ENCODE measurements at regions not wholly inside any gene's neighbourhood (a gene's known extent, or its start where the extent isn't known, plus 50 kb on each side); places are given as distances from the start of the nearest gene placed in this dataset.
A peak's percentile ranks its signal among the peaks of the same experiment; 100 is the strongest.

GRCh38 chr12:107384645-107385044 is 291.3 kb upstream of the CRY1 start:
- no peak for ATAC-seq
- intact Hi-C loops (cut with DNase I): no loop called here
- no peak for DNase-seq

- intact Hi-C loops (cut with DNase I): no loop called here
- ATAC-seq (no peak), DNase-seq (no peak)
Measured at GRCh38 chr12:107385509-107385908, 292.2 kb upstream of the CRY1 start.

DNA sequence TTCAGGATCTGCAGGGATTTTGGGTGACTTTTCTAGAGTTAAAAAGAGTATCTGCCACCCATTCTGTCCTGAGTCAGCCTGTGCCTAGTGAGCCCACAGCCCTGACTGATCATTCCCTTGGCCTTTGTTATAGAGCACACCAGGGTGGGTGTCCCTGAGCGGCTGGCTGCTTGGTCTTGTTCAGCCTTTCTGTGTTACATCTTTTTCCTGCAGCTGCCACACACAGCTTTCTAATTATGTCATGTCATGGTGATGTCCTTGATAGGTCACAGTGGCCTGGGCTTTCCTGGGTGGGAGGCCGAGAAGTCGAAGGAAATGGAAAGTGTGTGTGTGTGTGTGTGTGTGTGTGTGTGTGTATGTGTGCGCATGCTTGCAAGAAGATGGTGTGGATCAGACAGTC is 293.2 kb upstream of the CRY1 start:
- ATAC-seq (no peak), DNase-seq (no peak)
- intact Hi-C loops (cut with DNase I): no loop called here

- DNase-seq: no peak
- ATAC-seq: no peak
- intact Hi-C loops (cut with DNase I): no loop called here
Measured at GRCh38 chr12:107388263-107388662, 294.9 kb upstream of the CRY1 start.

- intact Hi-C loops (cut with DNase I): no loop called here
Measured at GRCh38 chr12:107390414-107390813, 295.2 kb upstream of the PWP1 start.

DNA sequence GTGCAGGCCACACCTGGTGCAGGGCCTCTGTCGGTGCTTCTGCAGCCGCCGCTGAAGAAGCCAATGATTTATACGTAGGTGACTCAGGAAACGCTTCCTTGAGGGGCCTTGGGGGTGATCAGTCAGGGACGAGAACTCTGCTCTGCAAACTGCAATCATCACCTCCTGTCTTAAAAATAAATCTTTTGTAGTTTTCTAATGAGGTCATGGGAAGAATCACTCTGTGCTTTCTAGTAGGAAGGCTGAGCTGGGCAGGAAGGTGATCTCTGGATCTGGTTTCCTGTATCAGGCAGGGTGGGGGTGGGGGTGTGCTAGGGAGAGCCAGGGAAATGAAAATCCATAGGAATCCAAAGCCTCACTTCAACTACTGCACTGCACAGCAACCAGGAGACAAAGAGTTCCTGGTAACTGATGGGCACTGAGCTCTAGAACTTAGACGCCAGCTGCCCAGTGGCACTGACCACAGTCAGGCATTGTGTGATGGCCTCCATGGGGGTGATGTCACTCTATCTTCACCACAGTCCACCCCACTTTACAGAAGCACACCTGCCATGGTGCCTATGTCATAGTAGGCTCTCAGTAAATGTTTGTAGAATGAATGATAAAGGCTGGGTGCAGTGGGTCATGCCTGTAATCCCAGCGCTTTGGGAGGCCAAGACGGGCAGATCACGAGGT is 292.4 kb upstream of the PWP1 start:
- DNase-seq (no peak), ATAC-seq (no peak)
- intact Hi-C loops (cut with DNase I): no loop called here

More at GRCh38 chr12:107390414-107390813, 295.2 kb upstream of the PWP1 start:
- no peak for DNase-seq
- ATAC-seq: no peak

GRCh38 chr12:107394693-107395092 is 290.9 kb upstream of the PWP1 start:
- intact Hi-C loops (cut with DNase I): no loop called here
- ATAC-seq: no peak

DNA sequence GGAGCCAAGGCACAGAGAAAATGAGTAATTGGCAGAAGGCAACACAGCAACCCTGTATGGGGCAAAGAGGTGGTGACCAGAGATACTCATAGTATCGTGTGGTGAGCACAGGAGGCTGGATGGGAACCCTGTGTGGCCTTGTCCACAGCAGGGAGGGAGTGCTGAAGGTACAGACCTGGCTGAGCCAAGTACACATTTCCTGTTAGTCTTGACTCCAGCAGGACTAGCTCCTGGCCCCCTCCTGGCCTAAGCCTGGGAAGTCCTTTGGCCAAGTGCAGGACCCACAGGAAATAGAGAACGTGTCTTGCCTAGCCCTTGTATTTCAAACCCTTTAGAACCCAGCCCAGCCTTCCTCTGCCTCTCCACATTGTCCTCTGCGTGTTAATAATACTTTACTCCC is 289.8 kb upstream of the PWP1 start:
- intact Hi-C loops (cut with DNase I): no loop called here
- no peak for DNase-seq
- ATAC-seq: no peak

More at GRCh38 chr12:107394693-107395092, 290.9 kb upstream of the PWP1 start:
- DNase-seq: no peak

DNA sequence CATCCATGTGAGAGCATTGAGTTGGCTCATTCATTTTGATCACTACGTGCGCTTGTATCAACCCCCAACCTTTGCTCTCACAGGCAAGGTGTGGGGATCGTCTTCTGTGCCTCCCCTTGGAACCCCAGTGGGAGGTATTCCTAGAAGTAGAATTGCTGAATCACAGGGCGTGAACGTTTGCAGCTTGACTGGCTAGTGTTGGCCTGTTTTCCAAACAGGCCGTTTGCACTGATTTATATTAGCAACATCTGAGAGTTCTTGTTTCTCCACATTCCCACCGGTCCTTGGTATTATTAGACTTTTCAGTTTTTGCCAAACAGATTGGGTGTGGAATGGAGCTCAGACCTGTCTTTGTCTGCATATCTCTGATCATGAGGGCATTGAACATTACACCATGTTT is 288.6 kb upstream of the PWP1 start:
- no peak for DNase-seq
- ATAC-seq: no peak
- intact Hi-C loops (cut with DNase I): no loop called here

GRCh38 chr12:107397890-107398500 is 287.6 kb upstream of the PWP1 start:
- DNase-seq (no peak), ATAC-seq (no peak)
- intact Hi-C loops (cut with DNase I): no loop called here

DNA sequence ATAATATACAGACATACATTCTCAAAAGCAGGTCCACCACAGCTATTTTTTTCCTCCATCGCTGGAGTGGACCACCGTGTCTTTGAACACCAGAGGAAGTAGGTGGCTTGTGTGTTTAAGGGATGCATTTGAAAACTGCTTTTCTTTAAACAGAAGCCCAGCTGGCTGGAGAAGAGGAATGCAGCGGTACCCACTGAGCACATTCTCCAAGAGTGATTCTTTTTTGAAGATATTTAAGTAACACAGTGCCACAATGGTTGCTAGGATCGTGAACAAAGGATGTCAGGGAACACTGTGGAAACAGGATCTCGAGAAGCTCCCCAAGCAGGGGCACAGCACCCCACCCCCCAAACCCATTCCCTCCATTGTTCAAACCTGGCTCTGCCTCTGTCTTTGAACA is 286.6 kb upstream of the PWP1 start:
- no peak for ATAC-seq
- no peak for DNase-seq
- intact Hi-C loops (cut with DNase I): no loop called here

- DNase-seq: peak; percentile 37
- ATAC-seq: peak in 1 of 2 donors; percentile 46
- intact Hi-C loops (cut with DNase I): loop anchor here in 1 of 2 donors (10.0 kb wide), 1 partner anchor 266 kb away; no protein-coding TSS in a partner anchor
Measured at GRCh38 chr12:107400686-107401447, 284.7 kb upstream of the PWP1 start.

DNA sequence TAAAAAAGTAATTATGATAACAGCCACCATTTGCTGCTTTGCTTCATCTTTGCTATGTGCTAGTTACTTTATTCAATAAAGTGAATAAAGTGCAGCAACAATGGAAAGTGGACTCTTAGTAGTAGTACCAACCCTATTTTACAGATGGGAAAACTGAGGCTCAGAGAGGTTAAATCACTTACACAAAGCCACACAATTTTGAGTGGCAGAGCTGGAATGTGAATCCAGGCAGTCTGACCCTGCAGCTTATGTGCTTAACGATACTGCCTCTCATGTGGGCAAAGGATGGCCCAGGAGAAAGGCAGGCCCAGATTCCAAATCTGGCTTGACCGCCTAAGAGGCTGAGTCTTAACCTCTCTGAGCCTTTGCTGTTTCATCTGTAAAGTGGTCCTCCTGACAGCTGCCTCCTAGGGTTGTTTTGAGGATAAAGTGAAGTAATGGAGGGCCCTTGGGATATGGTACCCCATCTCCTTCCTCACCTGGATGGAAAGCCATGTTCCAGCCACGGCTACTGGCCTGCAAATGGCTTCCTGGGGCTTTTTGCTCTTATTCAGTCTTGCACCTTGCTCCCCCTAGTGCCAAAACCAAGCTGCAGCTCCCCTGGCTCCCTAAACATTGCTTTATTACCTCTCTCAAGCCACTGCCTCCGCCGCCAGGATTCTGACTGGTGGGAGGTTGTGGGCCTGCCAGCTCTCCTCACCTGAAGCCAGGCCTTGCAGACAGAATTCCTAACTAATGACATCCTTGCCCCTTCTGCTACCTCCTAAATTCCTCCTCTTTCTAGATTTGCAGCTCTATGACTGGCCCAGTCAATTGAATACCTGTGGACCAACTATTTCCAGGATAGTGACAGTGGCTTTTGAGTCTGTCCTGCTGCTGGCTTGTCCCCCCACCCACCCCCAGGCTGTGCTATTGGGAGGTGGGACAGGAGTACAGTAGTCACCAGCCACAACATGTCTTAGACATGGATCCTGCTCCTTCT is 283.3 kb upstream of the PWP1 start:
- peak in 1 of 2 donors; percentile 50 for ATAC-seq

GRCh38 chr12:107404981-107405380 is 280.6 kb upstream of the PWP1 start:
- intact Hi-C loops (cut with DNase I): loop anchor here in 1 of 2 donors (10.0 kb wide), 1 partner anchor 270 kb away; no protein-coding TSS in a partner anchor
- DNase-seq (no peak), ATAC-seq (peak in 1 of 2 donors; percentile 51)

More for the DNA sequence above, 283.3 kb upstream of the PWP1 start:
- intact Hi-C loops (cut with DNase I): loop anchor here in 1 of 2 donors (10.0 kb wide), 1 partner anchor 268 kb away; no protein-coding TSS in a partner anchor
- peak; percentile 27 for DNase-seq

GRCh38 chr12:107405436-107405835 is 280.2 kb upstream of the PWP1 start:
- ATAC-seq (peak; percentile 44 to 90), DNase-seq (peak; percentile 35)
- intact Hi-C loops (cut with DNase I): loop anchor here in 1 of 2 donors (10.0 kb wide), 1 partner anchor 271 kb away; no protein-coding TSS in a partner anchor

DNA sequence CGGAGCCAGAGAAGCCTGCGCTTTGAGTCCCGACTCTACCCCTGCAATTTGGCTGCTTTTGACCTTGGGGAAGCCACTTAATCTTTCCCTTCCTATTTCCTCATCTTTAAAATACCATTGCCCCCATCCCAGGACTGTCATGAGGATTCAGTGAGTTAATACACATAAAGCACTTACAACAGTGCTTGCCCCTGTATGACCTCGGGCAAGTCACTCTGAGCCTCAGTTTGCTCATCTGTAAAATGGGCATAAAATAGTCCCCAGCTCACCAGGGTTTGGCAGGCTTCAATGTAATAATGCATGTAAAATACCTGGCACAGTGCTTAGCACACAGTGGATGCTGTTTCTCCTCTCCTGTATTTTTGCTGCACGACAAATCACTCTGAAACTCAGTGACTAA is 278.7 kb upstream of the PWP1 start:
- ATAC-seq (no peak), DNase-seq (no peak)
- intact Hi-C loops (cut with DNase I): loop anchor here in 1 of 2 donors (10.0 kb wide), 1 partner anchor 272 kb away; no protein-coding TSS in a partner anchor

- no peak for ATAC-seq
- no peak for DNase-seq
- intact Hi-C loops (cut with DNase I): no loop called here
Measured at GRCh38 chr12:107411792-107412535, 273.6 kb upstream of the PWP1 start.

DNA sequence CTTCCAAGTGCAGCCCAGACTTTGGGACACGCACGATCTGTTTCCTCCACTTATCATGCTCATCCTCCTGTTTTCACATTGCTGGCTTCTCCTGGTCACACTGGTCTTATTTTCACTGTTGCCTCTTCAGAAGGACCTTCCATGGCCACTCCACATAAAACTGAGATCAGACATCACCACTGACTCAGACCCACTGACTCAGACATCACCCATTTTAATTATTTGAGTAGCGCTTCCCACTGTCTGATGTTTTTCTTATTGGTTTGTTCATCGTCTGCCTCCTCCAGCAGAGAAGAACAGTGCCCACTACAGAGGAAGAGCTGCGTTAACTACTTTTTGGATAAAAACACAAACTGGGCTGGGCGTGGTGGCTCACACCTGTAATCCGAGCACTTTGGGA is 270.5 kb upstream of the PWP1 start:
- ATAC-seq: no peak
- no peak for DNase-seq
- intact Hi-C loops (cut with DNase I): no loop called here

Data from left cardiac atrium (tissue), 4 donors.